ENCODE measurements at regions not wholly inside any gene's neighbourhood (a gene's known extent, or its start where the extent isn't known, plus 50 kb on each side); places are given as distances from the start of the nearest gene placed in this dataset.

DNA sequence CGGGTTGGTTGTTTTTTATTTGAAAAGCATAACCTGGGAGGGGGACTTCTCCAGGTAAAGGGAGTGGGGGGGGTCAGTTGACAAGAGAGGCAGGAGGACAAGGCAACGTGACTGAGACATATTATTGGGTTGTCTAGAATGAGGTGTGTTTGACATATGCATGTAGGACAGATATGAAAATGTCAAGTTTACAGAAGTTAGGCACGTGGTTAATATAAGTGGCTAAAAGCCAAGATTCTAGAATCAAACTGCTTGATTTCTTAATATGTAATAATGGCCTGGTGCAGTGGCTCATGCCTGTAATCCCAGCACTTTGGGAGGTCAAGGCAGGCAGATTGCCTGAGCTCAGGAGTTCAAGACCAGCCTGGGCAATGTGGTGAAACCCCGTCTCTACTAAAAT lies 212.8 kb downstream of the SQOR start:
- ChIA-PET RAD21 (ENCODE audit: low non-redundant PET in 1 of 2, low total read pairs in 2 of 2, uncharacterized antibody in 2 of 2, unreplicated experiment in 2 of 2) (no interaction called here), POLR2A (no interaction called here), CTCF (no interaction called here)
- Histone ChIP-seq H3K36me3 (ENCODE audit: control insufficient read depth in 1 of 2, insufficient read depth in 2 of 2, low read length in 2 of 2) (no peaks in the 10 kb centered on the region), H3K9me3 (ENCODE audit: control insufficient read depth in 1 of 2, insufficient read depth in 1 of 2, low read depth in 1 of 2, low read length in 2 of 2) (peaks cover 5 to 8% of the 10 kb centered on the region in 2 experiments; a peak in 2 of 4 replicates), H2AFZ (ENCODE audit: low read depth, low read length, poor library complexity, severe bottlenecking) (no peak overlapping the region), H3K4me2 (ENCODE audit: low read length) (no peak overlapping the region), H3K9ac (ENCODE audit: low read length) (no peak overlapping the region), H3K4me1 (ENCODE audit: control insufficient read depth in 1 of 2, insufficient read depth in 2 of 2, low read length in 2 of 2) (no peaks in the 10 kb centered on the region), H3K27me3 (ENCODE audit: insufficient read depth, low read length) (no peaks in the 10 kb centered on the region), H3K9me2 (ENCODE audit: insufficient read depth) (no peaks in the 10 kb centered on the region), H3K4me3 (replicated peaks in 1 of 2; ENCODE audit: low read depth in 1 of 2, low read length in 2 of 2) (no peak overlapping the region), H4K20me1 (ENCODE audit: insufficient read depth) (no peaks in the 10 kb centered on the region), H3K27ac (ENCODE audit: low read depth, low read length) (no peak overlapping the region), H3K79me2 (ENCODE audit: insufficient read depth, low read length) (no peaks in the 10 kb centered on the region)
- TF ChIP-seq TCF7L2 (IDR thresholded peaks at IDR 0.05; ENCODE audit: borderline replicate concordance, extremely low read depth, insufficient read depth, insufficient read length) (no peak), CEBPB (IDR thresholded peaks at IDR 0.05; ENCODE audit: low read depth) (no peak), JUND (IDR thresholded peaks at IDR 0.05) (no peak), ELF1 (IDR thresholded peaks at IDR 0.05; ENCODE audit: borderline replicate concordance, low read depth) (no peak)
- intact Hi-C loops (cut with micrococcal nuclease): no loop called here
- DNase-seq (ENCODE audit: low read depth, low spot score): no peak
- no TSS peak for BruUV-seq (replicated peaks)
- no peak for ATAC-seq

DNA sequence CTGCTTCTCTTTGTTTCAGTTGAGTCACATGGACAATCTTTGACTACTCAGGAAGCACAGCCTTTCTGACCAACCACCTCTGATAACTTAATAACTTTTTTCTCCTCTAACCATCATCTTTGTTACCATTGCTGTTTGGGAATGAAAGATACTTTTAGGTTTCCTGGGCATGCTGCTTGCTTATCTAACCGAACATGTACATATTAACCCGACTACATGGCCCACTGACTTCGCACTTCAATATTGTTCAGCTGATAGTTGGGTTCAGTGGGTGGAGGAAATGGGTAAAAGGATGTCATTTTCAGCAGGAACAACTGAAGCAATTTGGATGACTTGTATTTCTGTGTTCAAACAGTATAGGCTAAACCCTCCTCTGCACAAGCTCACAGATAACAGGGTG lies 214.3 kb downstream of the SQOR start:
- ChIA-PET POLR2A (no interaction called here), CTCF (no interaction called here), RAD21 (ENCODE audit: low non-redundant PET in 1 of 2, low total read pairs in 2 of 2, uncharacterized antibody in 2 of 2, unreplicated experiment in 2 of 2) (no interaction called here)
- no peak for DNase-seq (ENCODE audit: low read depth, low spot score)
- Histone ChIP-seq H3K36me3 (ENCODE audit: control insufficient read depth in 1 of 2, insufficient read depth in 2 of 2, low read length in 2 of 2) (no peaks in the 10 kb centered on the region), H3K27me3 (ENCODE audit: insufficient read depth, low read length) (no peaks in the 10 kb centered on the region), H4K20me1 (ENCODE audit: insufficient read depth) (no peaks in the 10 kb centered on the region), H3K27ac (ENCODE audit: low read depth, low read length) (no peak overlapping the region), H3K4me3 (replicated peaks in 1 of 2; ENCODE audit: low read depth in 1 of 2, low read length in 2 of 2) (no peak overlapping the region), H2AFZ (ENCODE audit: low read depth, low read length, poor library complexity, severe bottlenecking) (no peak overlapping the region), H3K9ac (ENCODE audit: low read length) (no peak overlapping the region), H3K9me3 (ENCODE audit: control insufficient read depth in 1 of 2, insufficient read depth in 1 of 2, low read depth in 1 of 2, low read length in 2 of 2) (peaks cover 5 to 8% of the 10 kb centered on the region in 2 experiments; a peak in 2 of 4 replicates), H3K9me2 (ENCODE audit: insufficient read depth) (no peaks in the 10 kb centered on the region), H3K4me1 (ENCODE audit: control insufficient read depth in 1 of 2, insufficient read depth in 2 of 2, low read length in 2 of 2) (no peaks in the 10 kb centered on the region), H3K4me2 (ENCODE audit: low read length) (no peak overlapping the region), H3K79me2 (ENCODE audit: insufficient read depth, low read length) (no peaks in the 10 kb centered on the region)
- no TSS peak for BruUV-seq (replicated peaks)
- intact Hi-C loops (cut with micrococcal nuclease): no loop called here
- ATAC-seq: no peak
- TF ChIP-seq SIN3A (IDR thresholded peaks at IDR 0.05; ENCODE audit: low read depth) (no peak), EGR1 (IDR thresholded peaks at IDR 0.05; ENCODE audit: low read depth) (no peak), YY1 (IDR thresholded peaks at IDR 0.05; ENCODE audit: extremely low read depth, insufficient replicate concordance, low read depth, low read length) (no peak), SRF (IDR thresholded peaks at IDR 0.05; ENCODE audit: low read depth) (no peak), RAD21 (IDR thresholded peaks at IDR 0.05; ENCODE audit: low read depth) (no peak), JUND (IDR thresholded peaks at IDR 0.05) (no peak), FOSL1 (IDR thresholded peaks at IDR 0.05; ENCODE audit: low read depth) (no peak), ELF1 (IDR thresholded peaks at IDR 0.05; ENCODE audit: borderline replicate concordance, low read depth) (no peak), POLR2A (IDR thresholded peaks at IDR 0.05; ENCODE audit: borderline replicate concordance, extremely low read depth, insufficient read depth, insufficient read length) (no peak), CEBPB (IDR thresholded peaks at IDR 0.05; ENCODE audit: low read depth) (no peak)
- TF ChIP-seq, protein P1, sequence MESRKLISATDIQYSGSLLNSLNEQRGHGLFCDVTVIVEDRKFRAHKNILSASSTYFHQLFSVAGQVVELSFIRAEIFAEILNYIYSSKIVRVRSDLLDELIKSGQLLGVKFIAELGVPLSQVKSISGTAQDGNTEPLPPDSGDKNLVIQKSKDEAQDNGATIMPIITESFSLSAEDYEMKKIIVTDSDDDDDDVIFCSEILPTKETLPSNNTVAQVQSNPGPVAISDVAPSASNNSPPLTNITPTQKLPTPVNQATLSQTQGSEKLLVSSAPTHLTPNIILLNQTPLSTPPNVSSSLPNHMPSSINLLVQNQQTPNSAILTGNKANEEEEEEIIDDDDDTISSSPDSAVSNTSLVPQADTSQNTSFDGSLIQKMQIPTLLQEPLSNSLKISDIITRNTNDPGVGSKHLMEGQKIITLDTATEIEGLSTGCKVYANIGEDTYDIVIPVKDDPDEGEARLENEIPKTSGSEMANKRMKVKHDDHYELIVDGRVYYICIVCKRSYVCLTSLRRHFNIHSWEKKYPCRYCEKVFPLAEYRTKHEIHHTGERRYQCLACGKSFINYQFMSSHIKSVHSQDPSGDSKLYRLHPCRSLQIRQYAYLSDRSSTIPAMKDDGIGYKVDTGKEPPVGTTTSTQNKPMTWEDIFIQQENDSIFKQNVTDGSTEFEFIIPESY (IDR thresholded peaks at IDR 0.05; ENCODE audit: extremely low read depth, insufficient replicate concordance, low read length): no peak
- TF ChIP-seq, protein P2, sequence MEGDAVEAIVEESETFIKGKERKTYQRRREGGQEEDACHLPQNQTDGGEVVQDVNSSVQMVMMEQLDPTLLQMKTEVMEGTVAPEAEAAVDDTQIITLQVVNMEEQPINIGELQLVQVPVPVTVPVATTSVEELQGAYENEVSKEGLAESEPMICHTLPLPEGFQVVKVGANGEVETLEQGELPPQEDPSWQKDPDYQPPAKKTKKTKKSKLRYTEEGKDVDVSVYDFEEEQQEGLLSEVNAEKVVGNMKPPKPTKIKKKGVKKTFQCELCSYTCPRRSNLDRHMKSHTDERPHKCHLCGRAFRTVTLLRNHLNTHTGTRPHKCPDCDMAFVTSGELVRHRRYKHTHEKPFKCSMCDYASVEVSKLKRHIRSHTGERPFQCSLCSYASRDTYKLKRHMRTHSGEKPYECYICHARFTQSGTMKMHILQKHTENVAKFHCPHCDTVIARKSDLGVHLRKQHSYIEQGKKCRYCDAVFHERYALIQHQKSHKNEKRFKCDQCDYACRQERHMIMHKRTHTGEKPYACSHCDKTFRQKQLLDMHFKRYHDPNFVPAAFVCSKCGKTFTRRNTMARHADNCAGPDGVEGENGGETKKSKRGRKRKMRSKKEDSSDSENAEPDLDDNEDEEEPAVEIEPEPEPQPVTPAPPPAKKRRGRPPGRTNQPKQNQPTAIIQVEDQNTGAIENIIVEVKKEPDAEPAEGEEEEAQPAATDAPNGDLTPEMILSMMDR (IDR thresholded peaks at IDR 0.05 in 2 of 3, conservative IDR thresholded peaks at IDR 0.05 in 1 of 3; ENCODE audit: borderline replicate concordance in 1 of 3, insufficient read depth in 1 of 3, low read depth in 2 of 3, low read length in 2 of 3): no peak
- TF ChIP-seq, protein P3, sequence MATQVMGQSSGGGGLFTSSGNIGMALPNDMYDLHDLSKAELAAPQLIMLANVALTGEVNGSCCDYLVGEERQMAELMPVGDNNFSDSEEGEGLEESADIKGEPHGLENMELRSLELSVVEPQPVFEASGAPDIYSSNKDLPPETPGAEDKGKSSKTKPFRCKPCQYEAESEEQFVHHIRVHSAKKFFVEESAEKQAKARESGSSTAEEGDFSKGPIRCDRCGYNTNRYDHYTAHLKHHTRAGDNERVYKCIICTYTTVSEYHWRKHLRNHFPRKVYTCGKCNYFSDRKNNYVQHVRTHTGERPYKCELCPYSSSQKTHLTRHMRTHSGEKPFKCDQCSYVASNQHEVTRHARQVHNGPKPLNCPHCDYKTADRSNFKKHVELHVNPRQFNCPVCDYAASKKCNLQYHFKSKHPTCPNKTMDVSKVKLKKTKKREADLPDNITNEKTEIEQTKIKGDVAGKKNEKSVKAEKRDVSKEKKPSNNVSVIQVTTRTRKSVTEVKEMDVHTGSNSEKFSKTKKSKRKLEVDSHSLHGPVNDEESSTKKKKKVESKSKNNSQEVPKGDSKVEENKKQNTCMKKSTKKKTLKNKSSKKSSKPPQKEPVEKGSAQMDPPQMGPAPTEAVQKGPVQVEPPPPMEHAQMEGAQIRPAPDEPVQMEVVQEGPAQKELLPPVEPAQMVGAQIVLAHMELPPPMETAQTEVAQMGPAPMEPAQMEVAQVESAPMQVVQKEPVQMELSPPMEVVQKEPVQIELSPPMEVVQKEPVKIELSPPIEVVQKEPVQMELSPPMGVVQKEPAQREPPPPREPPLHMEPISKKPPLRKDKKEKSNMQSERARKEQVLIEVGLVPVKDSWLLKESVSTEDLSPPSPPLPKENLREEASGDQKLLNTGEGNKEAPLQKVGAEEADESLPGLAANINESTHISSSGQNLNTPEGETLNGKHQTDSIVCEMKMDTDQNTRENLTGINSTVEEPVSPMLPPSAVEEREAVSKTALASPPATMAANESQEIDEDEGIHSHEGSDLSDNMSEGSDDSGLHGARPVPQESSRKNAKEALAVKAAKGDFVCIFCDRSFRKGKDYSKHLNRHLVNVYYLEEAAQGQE (IDR thresholded peaks at IDR 0.05; ENCODE audit: low read depth): no peak

Data from HCT116 (cell line).